GM23248 (cell line): ENCODE measurements at regions not wholly inside any gene's neighbourhood (a gene's known extent, or its start where the extent isn't known, plus 50 kb on each side); places are given as distances from the start of the nearest gene placed in this dataset.

ENCODE experiments used
- EZH2 ChIP-seq: fragments of 200-600 bp; sonication (generic); IDR thresholded peaks from 2 replicates; pipeline ENCODE4 v1.6.1; 2018; ENCODE audit warnings: antibody characterized with exemption, mild to moderate bottlenecking; ENCODE audit not compliant: insufficient read depth, poor library complexity, severe bottlenecking
- EZH2phosphoT487 ChIP-seq: fragments of 200-600 bp; sonication (generic); IDR thresholded peaks from 2 replicates; pipeline ENCODE4 v1.6.1; 2018; ENCODE audit warnings: antibody characterized with exemption, moderate library complexity, mild to moderate bottlenecking, low read depth; ENCODE audit not compliant: insufficient read depth

GRCh38 chr15:99443768-99444446, 121.9 kb upstream of the MEF2A start:
- no peak for TF ChIP-seq EZH2phosphoT487
- no peak for TF ChIP-seq EZH2
